H1 (cell line): ENCODE measurements at regions not wholly inside any gene's neighbourhood (a gene's known extent, or its start where the extent isn't known, plus 50 kb on each side); places are given as distances from the start of the nearest gene placed in this dataset.

Experiments used
- CTCF ChIA-PET: fragments of 300-600 bp; sonication (Branson Sonifier 250); formaldehyde crosslinking; loops from one replicate; lab custom pipeline; 2021; ENCODE audit not compliant: partially characterized antibody; lab: Charles Lee
- POLR2A ChIA-PET: fragments of 300-600 bp; sonication (Branson Sonifier 250); formaldehyde crosslinking; loops from one replicate; lab custom pipeline; 2021; ENCODE audit warnings: inconsistent platforms; ENCODE audit not compliant: partially characterized antibody; lab: Charles Lee
- DNase-seq, 2 experiments: peaks; one replicate each; pipeline versions ENCODE4 v3.0.0 to v3.0.0-alpha.2; 2010 to 2022; ENCODE audit warnings: low spot score in 2 of 2, low read depth in 1 of 2, mixed read lengths in 1 of 2
- FAIRE-seq: peaks from 2 replicates; lab custom pipeline; 2011; peaks lifted over from hg19 to GRCh38; lab: Jason Lieb, UNC
- H2AFZ ChIP-seq: 2 replicates; pipeline ENCODE4 v1.8.1; 2012; ENCODE audit warnings: low read length, inconsistent platforms
- H2AK5ac ChIP-seq: 2 replicates; pipeline ENCODE4 v1.6.1; 2013; ENCODE audit warnings: low read depth, low read length
- H2BK120ac ChIP-seq: replicated peaks from 2 replicates; pipeline ENCODE3; 2013; ENCODE audit warnings: low read depth, low read length, inconsistent platforms
- H2BK12ac ChIP-seq: 2 replicates; pipeline ENCODE4 v1.6.1; 2013; ENCODE audit warnings: low read depth, low read length
- H2BK15ac ChIP-seq: 2 replicates; pipeline ENCODE4 v1.6.1; 2013; ENCODE audit warnings: low read length
- H2BK20ac ChIP-seq: 2 replicates; pipeline ENCODE4 v1.6.1; 2013; ENCODE audit warnings: low read length
- H2BK5ac ChIP-seq: 2 replicates; pipeline ENCODE4 v1.6.1; 2013; ENCODE audit warnings: low read depth, low read length
- H3K14ac ChIP-seq: 2 replicates; pipeline ENCODE4 v1.6.1; 2013; ENCODE audit warnings: inconsistent platforms; ENCODE audit not compliant: insufficient read length
- H3K18ac ChIP-seq: 2 replicates; pipeline ENCODE4 v1.6.1; 2013; ENCODE audit warnings: low read length; ENCODE audit errors: extremely low read depth
- H3K23ac ChIP-seq: 2 replicates; pipeline ENCODE4 v1.6.1; 2013; ENCODE audit warnings: inconsistent platforms; ENCODE audit not compliant: insufficient read length
- H3K23me2 ChIP-seq: 2 replicates; pipeline ENCODE4 v1.6.1; 2013; ENCODE audit warnings: low read depth, low read length
- H3K27ac ChIP-seq: 2 replicates; pipeline ENCODE4 v1.6.1; 2011; ENCODE audit warnings: low read depth, low read length, inconsistent platforms
- H3K27me3 ChIP-seq, 4 experiments: replicated peaks in 1 of 4; 1 replicate in 1 of 4; 2 replicates in 3 of 4; pipeline versions ENCODE4 v1.6.1 to v1.8.1; 2011 to 2013; ENCODE audit warnings: low read length in 3 of 4, mild to moderate bottlenecking in 3 of 4, inconsistent platforms in 2 of 4, mixed read lengths in 2 of 4, moderate library complexity in 1 of 4; ENCODE audit not compliant: control insufficient read depth in 3 of 4, insufficient read depth in 3 of 4; ENCODE audit errors: extremely low read depth in 1 of 4
- H3K36me3 ChIP-seq, 4 experiments: 2 replicates each; pipeline versions ENCODE4 v1.6.1 to v1.8.1; 2011 to 2013; ENCODE audit warnings: mild to moderate bottlenecking in 4 of 4, low read length in 3 of 4, moderate library complexity in 2 of 4, control low read depth in 1 of 4, inconsistent platforms in 1 of 4; ENCODE audit not compliant: insufficient read depth in 4 of 4, control insufficient read depth in 2 of 4
- H3K4ac ChIP-seq: replicated peaks from 2 replicates; pipeline ENCODE3; 2013; ENCODE audit warnings: low read length, low read depth, mixed read lengths, inconsistent platforms; ENCODE audit not compliant: insufficient read length
- H3K4me1 ChIP-seq, 4 experiments: replicated peaks in 1 of 4; 1 replicate in 1 of 4; 2 replicates in 3 of 4; pipeline versions ENCODE4 v1.6.1 to v1.8.1; 2011 to 2013; ENCODE audit warnings: low read length in 3 of 4, inconsistent platforms in 2 of 4, mixed read lengths in 1 of 4; ENCODE audit not compliant: insufficient read depth in 4 of 4, control insufficient read depth in 3 of 4
- H3K4me2 ChIP-seq, 2 experiments: 2 replicates each; pipeline versions ENCODE4 v1.6.1 to v1.8.1; 2011 to 2013; ENCODE audit warnings: low read depth in 2 of 2, low read length in 2 of 2, control low read depth in 1 of 2, inconsistent platforms in 1 of 2, mild to moderate bottlenecking in 1 of 2; ENCODE audit not compliant: insufficient read depth in 1 of 2
- H3K4me3 ChIP-seq, 4 experiments: fragments of 200-600, 300-600 bp in 1 of 4; sonication (generic), shearing (Covaris generic), sonication (Bioruptor Twin) in 1 of 4; 2 replicates each; pipeline versions ENCODE4 v1.5.1 to v1.8.1; 2011 to 2016; ENCODE audit warnings: low read length in 4 of 4, low read depth in 3 of 4, control low read depth in 2 of 4, inconsistent platforms in 2 of 4, mild to moderate bottlenecking in 2 of 4, mixed read lengths in 1 of 4, moderate library complexity in 1 of 4; ENCODE audit not compliant: insufficient read depth in 2 of 4; ENCODE audit errors: extremely low read depth in 1 of 4
- H3K56ac ChIP-seq: replicated peaks from 2 replicates; pipeline ENCODE3; 2013; ENCODE audit warnings: low read depth, mild to moderate bottlenecking, mixed read lengths, low read length, inconsistent platforms; ENCODE audit not compliant: insufficient read length
- H3K79me1 ChIP-seq: 2 replicates; pipeline ENCODE4 v1.6.1; 2013; ENCODE audit warnings: low read depth, low read length, control low read depth
- H3K79me2 ChIP-seq, 2 experiments: 2 replicates each; pipeline versions ENCODE4 v1.6.1 to v1.8.1; 2012 to 2013; ENCODE audit warnings: low read length in 2 of 2, mild to moderate bottlenecking in 2 of 2, inconsistent platforms in 1 of 2; ENCODE audit not compliant: insufficient read depth in 2 of 2, control insufficient read depth in 1 of 2
- H3K9ac ChIP-seq, 4 experiments: replicated peaks in 1 of 4; 1 replicate in 1 of 4; 2 replicates in 3 of 4; pipeline versions ENCODE4 v1.6.1 to v1.8.1; 2011 to 2013; ENCODE audit warnings: low read depth in 3 of 4, low read length in 3 of 4, control low read depth in 2 of 4, mild to moderate bottlenecking in 2 of 4, moderate library complexity in 2 of 4, inconsistent platforms in 1 of 4; ENCODE audit errors: extremely low read depth in 1 of 4
- H3K9me3 ChIP-seq, 2 experiments: 2 replicates each; pipeline versions ENCODE4 v1.6.1 to v1.8.1; 2012 to 2013; ENCODE audit warnings: mild to moderate bottlenecking in 2 of 2, moderate library complexity in 2 of 2, control low read depth in 1 of 2, inconsistent platforms in 1 of 2, low read depth in 1 of 2, low read length in 1 of 2, mixed read lengths in 1 of 2; ENCODE audit not compliant: insufficient read depth in 2 of 2
- H4K20me1 ChIP-seq, 2 experiments: replicated peaks in 1 of 2; 2 replicates each; pipeline versions ENCODE3 to v1.8.1; 2011 to 2013; ENCODE audit warnings: inconsistent platforms in 2 of 2, low read length in 2 of 2, mild to moderate bottlenecking in 1 of 2; ENCODE audit not compliant: insufficient read depth in 2 of 2, control insufficient read depth in 1 of 2
- H4K5ac ChIP-seq: 2 replicates; pipeline ENCODE4 v1.6.1; 2013; ENCODE audit warnings: low read length, low read depth, mixed read lengths, inconsistent platforms; ENCODE audit not compliant: insufficient read length
- H4K8ac ChIP-seq: 2 replicates; pipeline ENCODE4 v1.8.0; 2013; ENCODE audit warnings: mild to moderate bottlenecking, moderate library complexity, low read length, inconsistent platforms; ENCODE audit not compliant: insufficient read depth; ENCODE audit errors: extremely low read depth
- H4K91ac ChIP-seq: replicated peaks from 2 replicates; pipeline ENCODE3; 2013; ENCODE audit warnings: low read length, mixed read lengths, inconsistent platforms; ENCODE audit not compliant: insufficient read length
- BACH1 ChIP-seq: IDR thresholded peaks from 2 replicates; pipeline ENCODE4 v1.6.1; 2012; ENCODE audit warnings: low read length, improper control_type of control experiment
- GABPA ChIP-seq: IDR thresholded peaks from 2 replicates; pipeline ENCODE4 v1.6.1; 2011; ENCODE audit warnings: mild to moderate bottlenecking, low read length, moderate library complexity, borderline replicate concordance; ENCODE audit not compliant: insufficient read depth
- JUND ChIP-seq: IDR thresholded peaks from 2 replicates; pipeline ENCODE4 v1.6.1; 2011; ENCODE audit warnings: mild to moderate bottlenecking, improper control_type of control experiment, low read length
- KDM5A ChIP-seq: fragments of 200-600 bp; IDR thresholded peaks from 2 replicates; pipeline ENCODE4 v1.7.1; 2012; ENCODE audit warnings: mild to moderate bottlenecking, low read length, inconsistent platforms, mixed read lengths
- NRF1 ChIP-seq: IDR thresholded peaks from 2 replicates; pipeline ENCODE4 v1.6.1; 2011; ENCODE audit warnings: mild to moderate bottlenecking, low read depth, low read length, improper control_type of control experiment
- PHF8 ChIP-seq: fragments of 200-600 bp; sonication (generic); conservative IDR thresholded peaks from 2 replicates; pipeline ENCODE4 v1.7.1; 2012; ENCODE audit warnings: low read depth, mild to moderate bottlenecking, inconsistent platforms, low read length, moderate library complexity
- TAF7 ChIP-seq: optimal IDR thresholded peaks from 2 replicates; pipeline ENCODE3; 2011; ENCODE audit warnings: low read depth, mild to moderate bottlenecking, inconsistent platforms, low read length, moderate library complexity, borderline replicate concordance
- TEAD4 ChIP-seq: IDR thresholded peaks from 2 replicates; pipeline ENCODE4 v1.6.1; 2012; ENCODE audit warnings: low read depth, low read length, inconsistent platforms, mixed read lengths
- ZNF274 ChIP-seq: IDR thresholded peaks from 2 replicates; pipeline ENCODE4 v1.7.0; 2012; ENCODE audit warnings: low read length, borderline replicate concordance; ENCODE audit errors: extremely low read depth
- WGBS, 2 experiments: shearing (Covaris generic) in 1 of 2; methylation state at CpG; one replicate each; pipeline versions ENCODE4 v1.1.6 to v1.1.7; 2013 to 2015; ENCODE audit warnings: low lambda C conversion rate in 2 of 2, mixed read lengths in 2 of 2, inconsistent platforms in 1 of 2, low coverage in 1 of 2, missing lambda C conversion rate in 1 of 2; ENCODE audit not compliant: insufficient replicate concordance in 2 of 2, insufficient coverage in 1 of 2, insufficient read length in 1 of 2; ENCODE audit errors: extremely low coverage in 1 of 2, missing lambda C conversion rate in 1 of 2; 5-methylcytosine and 5-hydroxymethylcytosine counted together
- TF ChIP-seq, protein P1 (sequence below): IDR thresholded peaks from 2 replicates; pipeline ENCODE4 v1.6.1; 2012; ENCODE audit warnings: low read length, inconsistent platforms
- TF ChIP-seq, protein P2 (sequence below), 3 experiments: IDR thresholded peaks; 1 replicate in 2 of 3; 2 replicates in 1 of 3; pipeline versions ENCODE4 v1.5.1 to v1.6.1; 2011; ENCODE audit warnings: low read length in 3 of 3, mild to moderate bottlenecking in 3 of 3, inconsistent platforms in 2 of 3, low read depth in 1 of 3, moderate library complexity in 1 of 3; ENCODE audit not compliant: insufficient read depth in 1 of 3; ENCODE audit errors: control extremely low read depth in 1 of 3

DNA sequence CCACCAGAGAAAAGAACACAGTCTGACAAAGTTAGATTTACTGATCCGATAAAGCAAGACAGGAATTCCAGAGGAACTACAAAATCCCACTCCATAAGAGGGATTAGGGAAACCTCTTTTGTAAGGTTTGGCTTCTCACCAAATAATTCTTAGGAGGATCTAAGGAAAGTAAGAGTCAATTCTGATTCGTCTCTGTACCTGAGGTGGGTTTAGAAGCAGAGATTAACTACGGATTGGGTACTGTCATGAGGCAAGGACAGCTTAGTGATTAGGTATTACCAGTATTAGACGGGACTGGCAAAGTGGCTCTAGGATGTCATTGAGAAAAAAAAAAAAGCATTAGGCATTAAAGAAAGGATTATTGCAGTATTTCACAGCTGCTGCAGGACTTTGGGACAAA, 371.7 kb upstream of the BRINP3 start:
- no peak overlapping the region for H3K27ac ChIP-seq
- no peak overlapping the region for H2BK20ac ChIP-seq
- H3K79me1 ChIP-seq = no peaks in the 10 kb centered on the region
- H3K4me2 ChIP-seq = no peak overlapping the region
- H3K14ac ChIP-seq = no peak overlapping the region
- no peak overlapping the region for H2BK5ac ChIP-seq
- H3K23ac ChIP-seq = no peak overlapping the region
- 88% methylated on average over 4 of the region's 4 CpGs; no CpG with 5 or more reads in 1 of the 2 experiments for whole genome bisulfite sequencing, 2 experiments
- no peak overlapping the region for H3K18ac ChIP-seq
- ChIA-PET CTCF (no interaction called here), POLR2A (no interaction called here)
- TF ChIP-seq GABPA (no peak), KDM5A (no peak), TEAD4 (no peak), JUND (no peak), ZNF274 (no peak), BACH1 (no peak), TAF7 (no peak), NRF1 (no peak), PHF8 (no peak)
- TF ChIP-seq, protein P1, sequence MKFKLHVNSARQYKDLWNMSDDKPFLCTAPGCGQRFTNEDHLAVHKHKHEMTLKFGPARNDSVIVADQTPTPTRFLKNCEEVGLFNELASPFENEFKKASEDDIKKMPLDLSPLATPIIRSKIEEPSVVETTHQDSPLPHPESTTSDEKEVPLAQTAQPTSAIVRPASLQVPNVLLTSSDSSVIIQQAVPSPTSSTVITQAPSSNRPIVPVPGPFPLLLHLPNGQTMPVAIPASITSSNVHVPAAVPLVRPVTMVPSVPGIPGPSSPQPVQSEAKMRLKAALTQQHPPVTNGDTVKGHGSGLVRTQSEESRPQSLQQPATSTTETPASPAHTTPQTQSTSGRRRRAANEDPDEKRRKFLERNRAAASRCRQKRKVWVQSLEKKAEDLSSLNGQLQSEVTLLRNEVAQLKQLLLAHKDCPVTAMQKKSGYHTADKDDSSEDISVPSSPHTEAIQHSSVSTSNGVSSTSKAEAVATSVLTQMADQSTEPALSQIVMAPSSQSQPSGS = no peak
- TF ChIP-seq, protein P2, sequence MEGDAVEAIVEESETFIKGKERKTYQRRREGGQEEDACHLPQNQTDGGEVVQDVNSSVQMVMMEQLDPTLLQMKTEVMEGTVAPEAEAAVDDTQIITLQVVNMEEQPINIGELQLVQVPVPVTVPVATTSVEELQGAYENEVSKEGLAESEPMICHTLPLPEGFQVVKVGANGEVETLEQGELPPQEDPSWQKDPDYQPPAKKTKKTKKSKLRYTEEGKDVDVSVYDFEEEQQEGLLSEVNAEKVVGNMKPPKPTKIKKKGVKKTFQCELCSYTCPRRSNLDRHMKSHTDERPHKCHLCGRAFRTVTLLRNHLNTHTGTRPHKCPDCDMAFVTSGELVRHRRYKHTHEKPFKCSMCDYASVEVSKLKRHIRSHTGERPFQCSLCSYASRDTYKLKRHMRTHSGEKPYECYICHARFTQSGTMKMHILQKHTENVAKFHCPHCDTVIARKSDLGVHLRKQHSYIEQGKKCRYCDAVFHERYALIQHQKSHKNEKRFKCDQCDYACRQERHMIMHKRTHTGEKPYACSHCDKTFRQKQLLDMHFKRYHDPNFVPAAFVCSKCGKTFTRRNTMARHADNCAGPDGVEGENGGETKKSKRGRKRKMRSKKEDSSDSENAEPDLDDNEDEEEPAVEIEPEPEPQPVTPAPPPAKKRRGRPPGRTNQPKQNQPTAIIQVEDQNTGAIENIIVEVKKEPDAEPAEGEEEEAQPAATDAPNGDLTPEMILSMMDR (IDR thresholded peaks at IDR 0.05; ENCODE audit: control extremely low read depth in 1 of 3, insufficient read depth in 1 of 3, low read depth in 1 of 3, low read length in 3 of 3) = no peak
- no peak overlapping the region for H3K4ac ChIP-seq
- no peak for DNase-seq
- no peak overlapping the region for H4K8ac ChIP-seq
- no peaks in the 10 kb centered on the region for H3K27me3 ChIP-seq
- H2AK5ac ChIP-seq = no peak overlapping the region
- no peak overlapping the region for H3K56ac ChIP-seq
- H3K79me2 ChIP-seq = no peaks in the 10 kb centered on the region
- no peaks in the 10 kb centered on the region for H3K4me1 ChIP-seq
- no peaks in the 10 kb centered on the region for H3K9me3 ChIP-seq
- no peak for FAIRE-seq
- H2AFZ ChIP-seq = no peak overlapping the region; the same call in 1 of the 2 replicates
- H2BK120ac ChIP-seq = no peak overlapping the region
- no peaks in the 10 kb centered on the region; a peak in 1 of 8 replicates for H3K36me3 ChIP-seq
- no peak overlapping the region for H2BK15ac ChIP-seq
- H4K91ac ChIP-seq = no peak overlapping the region
- H3K9ac ChIP-seq = no peak overlapping the region
- no peak overlapping the region for H4K5ac ChIP-seq
- H2BK12ac ChIP-seq = no peak overlapping the region
- H4K20me1 ChIP-seq = no peaks in the 10 kb centered on the region
- H3K23me2 ChIP-seq = no peaks in the 10 kb centered on the region
- no peak overlapping the region for H3K4me3 ChIP-seq
